ENCODE measurements at regions not wholly inside any gene's neighbourhood (a gene's known extent, or its start where the extent isn't known, plus 50 kb on each side); places are given as distances from the start of the nearest gene placed in this dataset.
"Not testable (repeated sequence)": the region's sequence is repeated elsewhere in the genome, so short reads cannot be mapped to it uniquely, and the experiment has no call there.

GRCh38 chr1:29593601-29594382 lies 357.5 kb downstream of the PTPRU start:
- no peak overlapping the region for H3K4me3 ChIP-seq (ENCODE audit: low read length in 2 of 2)
- H3K36me3 ChIP-seq (ENCODE audit: control insufficient read depth in 2 of 2, insufficient read depth in 2 of 2, low read length in 2 of 2) = no peaks in the 10 kb centered on the region
- H3K4me1 ChIP-seq (ENCODE audit: control insufficient read depth in 2 of 2, insufficient read depth in 2 of 2, low read length in 2 of 2) = no peaks in the 10 kb centered on the region
- H3K9ac ChIP-seq (ENCODE audit: low read depth in 1 of 2, low read length in 2 of 2) = no peak overlapping the region
- no peaks in the 10 kb centered on the region for H3K27me3 ChIP-seq (ENCODE audit: control insufficient read depth in 2 of 2, insufficient read depth in 2 of 2, low read length in 2 of 2)
- H3K9me3 ChIP-seq (ENCODE audit: control insufficient read depth in 2 of 2, low read length in 2 of 2) = no peaks in the 10 kb centered on the region
- no peak overlapping the region for H3K27ac ChIP-seq (ENCODE audit: low read depth in 2 of 2, low read length in 2 of 2)

- H3K27me3 ChIP-seq (ENCODE audit: control insufficient read depth in 2 of 2, insufficient read depth in 2 of 2, low read length in 2 of 2) = no peaks in the 10 kb centered on the region
- no peak overlapping the region for H3K9ac ChIP-seq (ENCODE audit: low read depth in 1 of 2, low read length in 2 of 2)
- no peaks in the 10 kb centered on the region for H3K36me3 ChIP-seq (ENCODE audit: control insufficient read depth in 2 of 2, insufficient read depth in 2 of 2, low read length in 2 of 2)
- no peaks in the 10 kb centered on the region for H3K9me3 ChIP-seq (ENCODE audit: control insufficient read depth in 2 of 2, low read length in 2 of 2)
- H3K27ac ChIP-seq (ENCODE audit: low read depth in 2 of 2, low read length in 2 of 2) = no peak overlapping the region
- H3K4me1 ChIP-seq (ENCODE audit: control insufficient read depth in 2 of 2, insufficient read depth in 2 of 2, low read length in 2 of 2) = no peaks in the 10 kb centered on the region
- H3K4me3 ChIP-seq (ENCODE audit: low read length in 2 of 2) = no peak overlapping the region
These were observed 356.4 kb downstream of the PTPRU start for GRCh38 chr1:29592731-29593130.

GRCh38 chr1:29592261-29592615 lies 355.9 kb downstream of the PTPRU start:
- Histone ChIP-seq H3K36me3 (ENCODE audit: control insufficient read depth in 2 of 2, insufficient read depth in 2 of 2, low read length in 2 of 2) (no peaks in the 10 kb centered on the region), H3K9me3 (ENCODE audit: control insufficient read depth in 2 of 2, low read length in 2 of 2) (no peaks in the 10 kb centered on the region), H3K27ac (ENCODE audit: low read depth in 2 of 2, low read length in 2 of 2) (no peak overlapping the region), H3K9ac (ENCODE audit: low read depth in 1 of 2, low read length in 2 of 2) (no peak overlapping the region), H3K4me1 (ENCODE audit: control insufficient read depth in 2 of 2, insufficient read depth in 2 of 2, low read length in 2 of 2) (no peaks in the 10 kb centered on the region), H3K4me3 (ENCODE audit: low read length in 2 of 2) (no peak overlapping the region), H3K27me3 (ENCODE audit: control insufficient read depth in 2 of 2, insufficient read depth in 2 of 2, low read length in 2 of 2) (no peaks in the 10 kb centered on the region)

GRCh38 chr1:29591601-29592260 lies 355.4 kb downstream of the PTPRU start:
- H3K9ac ChIP-seq (ENCODE audit: low read depth in 1 of 2, low read length in 2 of 2) = no peak overlapping the region
- H3K4me1 ChIP-seq (ENCODE audit: control insufficient read depth in 2 of 2, insufficient read depth in 2 of 2, low read length in 2 of 2) = no peaks in the 10 kb centered on the region
- H3K27me3 ChIP-seq (ENCODE audit: control insufficient read depth in 2 of 2, insufficient read depth in 2 of 2, low read length in 2 of 2) = no peaks in the 10 kb centered on the region
- H3K27ac ChIP-seq (ENCODE audit: low read depth in 2 of 2, low read length in 2 of 2) = no peak overlapping the region
- H3K9me3 ChIP-seq (ENCODE audit: control insufficient read depth in 2 of 2, low read length in 2 of 2) = no peaks in the 10 kb centered on the region
- no peaks in the 10 kb centered on the region for H3K36me3 ChIP-seq (ENCODE audit: control insufficient read depth in 2 of 2, insufficient read depth in 2 of 2, low read length in 2 of 2)
- no peak overlapping the region for H3K4me3 ChIP-seq (ENCODE audit: low read length in 2 of 2)

- Histone ChIP-seq H3K27me3 (ENCODE audit: control insufficient read depth in 2 of 2, insufficient read depth in 2 of 2, low read length in 2 of 2) (no peaks in the 10 kb centered on the region), H3K9ac (ENCODE audit: low read depth in 1 of 2, low read length in 2 of 2) (no peak overlapping the region), H3K27ac (ENCODE audit: low read depth in 2 of 2, low read length in 2 of 2) (no peak overlapping the region), H3K36me3 (ENCODE audit: control insufficient read depth in 2 of 2, insufficient read depth in 2 of 2, low read length in 2 of 2) (no peaks in the 10 kb centered on the region), H3K9me3 (ENCODE audit: control insufficient read depth in 2 of 2, low read length in 2 of 2) (no peaks in the 10 kb centered on the region), H3K4me3 (ENCODE audit: low read length in 2 of 2) (no peak overlapping the region), H3K4me1 (ENCODE audit: control insufficient read depth in 2 of 2, insufficient read depth in 2 of 2, low read length in 2 of 2) (no peaks in the 10 kb centered on the region)
These were observed 354.6 kb downstream of the PTPRU start for GRCh38 chr1:29590583-29591565.

- not testable (repeated sequence) for H3K27ac ChIP-seq (ENCODE audit: low read depth in 2 of 2, low read length in 2 of 2); H3K4me3 ChIP-seq (ENCODE audit: low read length in 2 of 2); H3K9me3 ChIP-seq (ENCODE audit: control insufficient read depth in 2 of 2, low read length in 2 of 2); H3K9ac ChIP-seq (ENCODE audit: low read depth in 1 of 2, low read length in 2 of 2); H3K36me3 ChIP-seq (ENCODE audit: control insufficient read depth in 2 of 2, insufficient read depth in 2 of 2, low read length in 2 of 2); H3K4me1 ChIP-seq (ENCODE audit: control insufficient read depth in 2 of 2, insufficient read depth in 2 of 2, low read length in 2 of 2); H3K27me3 ChIP-seq (ENCODE audit: control insufficient read depth in 2 of 2, insufficient read depth in 2 of 2, low read length in 2 of 2)
These were observed 353.4 kb downstream of the PTPRU start for GRCh38 chr1:29589716-29590115.

- H3K27me3 ChIP-seq (ENCODE audit: control insufficient read depth in 2 of 2, insufficient read depth in 2 of 2, low read length in 2 of 2) = peaks cover 0 to 4% of the 10 kb centered on the region in 2 donors
- no peaks in the 10 kb centered on the region for H3K36me3 ChIP-seq (ENCODE audit: control insufficient read depth in 2 of 2, insufficient read depth in 2 of 2, low read length in 2 of 2)
- H3K4me3 ChIP-seq (ENCODE audit: low read length in 2 of 2) = no peak overlapping the region
- no peaks in the 10 kb centered on the region for H3K9me3 ChIP-seq (ENCODE audit: control insufficient read depth in 2 of 2, low read length in 2 of 2)
- H3K27ac ChIP-seq (ENCODE audit: low read depth in 2 of 2, low read length in 2 of 2) = no peak overlapping the region
- H3K4me1 ChIP-seq (ENCODE audit: control insufficient read depth in 2 of 2, insufficient read depth in 2 of 2, low read length in 2 of 2) = no peaks in the 10 kb centered on the region
- no peak overlapping the region for H3K9ac ChIP-seq (ENCODE audit: low read depth in 1 of 2, low read length in 2 of 2)
These were observed 350.8 kb downstream of the PTPRU start for GRCh38 chr1:29586991-29587745.

- Histone ChIP-seq H3K9ac (ENCODE audit: low read depth in 1 of 2, low read length in 2 of 2) (no peak overlapping the region), H3K36me3 (ENCODE audit: control insufficient read depth in 2 of 2, insufficient read depth in 2 of 2, low read length in 2 of 2) (no peaks in the 10 kb centered on the region), H3K27ac (ENCODE audit: low read depth in 2 of 2, low read length in 2 of 2) (no peak overlapping the region), H3K4me3 (ENCODE audit: low read length in 2 of 2) (no peak overlapping the region), H3K9me3 (ENCODE audit: control insufficient read depth in 2 of 2, low read length in 2 of 2) (no peaks in the 10 kb centered on the region), H3K4me1 (ENCODE audit: control insufficient read depth in 2 of 2, insufficient read depth in 2 of 2, low read length in 2 of 2) (no peaks in the 10 kb centered on the region), H3K27me3 (ENCODE audit: control insufficient read depth in 2 of 2, insufficient read depth in 2 of 2, low read length in 2 of 2) (peaks cover 0 to 4% of the 10 kb centered on the region in 2 donors)
These were observed 349.9 kb downstream of the PTPRU start for GRCh38 chr1:29586215-29586614.

- no peak overlapping the region for H3K9ac ChIP-seq (ENCODE audit: low read depth in 1 of 2, low read length in 2 of 2)
- H3K27me3 ChIP-seq (ENCODE audit: control insufficient read depth in 2 of 2, insufficient read depth in 2 of 2, low read length in 2 of 2) = peaks cover 0 to 4% of the 10 kb centered on the region in 2 donors
These were observed 349.3 kb downstream of the PTPRU start for GRCh38 chr1:29585656-29586055.

More at GRCh38 chr1:29585656-29586055, 349.3 kb downstream of the PTPRU start:
- H3K4me1 ChIP-seq (ENCODE audit: control insufficient read depth in 2 of 2, insufficient read depth in 2 of 2, low read length in 2 of 2) = no peaks in the 10 kb centered on the region
- H3K4me3 ChIP-seq (ENCODE audit: low read length in 2 of 2) = no peak overlapping the region
- no peaks in the 10 kb centered on the region for H3K9me3 ChIP-seq (ENCODE audit: control insufficient read depth in 2 of 2, low read length in 2 of 2)
- no peaks in the 10 kb centered on the region for H3K36me3 ChIP-seq (ENCODE audit: control insufficient read depth in 2 of 2, insufficient read depth in 2 of 2, low read length in 2 of 2)
- no peak overlapping the region for H3K27ac ChIP-seq (ENCODE audit: low read depth in 2 of 2, low read length in 2 of 2)

Data from mucosa of rectum (tissue), 2 donors.